ENCODE measurements at regions not wholly inside any gene's neighbourhood (a gene's known extent, or its start where the extent isn't known, plus 50 kb on each side); places are given as distances from the start of the nearest gene placed in this dataset.
"Not testable (repeated sequence)": the region's sequence is repeated elsewhere in the genome, so short reads cannot be mapped to it uniquely, and the experiment has no call there.

GRCh38 chr2:75324861-75325284 lies 125.6 kb upstream of the TACR1 start:
- no peak for DNase-seq (ENCODE audit: low read depth)

GRCh38 chr2:75324141-75324540 lies 124.8 kb upstream of the TACR1 start:
- no peak for DNase-seq (ENCODE audit: low read depth)

- DNase-seq (ENCODE audit: low read depth), result no peak
These were observed 122.2 kb upstream of the TACR1 start for GRCh38 chr2:75321599-75321922.

- peak; percentile 56 for DNase-seq (ENCODE audit: low read depth)
These were observed 121.7 kb upstream of the TACR1 start for GRCh38 chr2:75320898-75321598.

- DNase-seq (ENCODE audit: low read depth), result no peak
These were observed 120.6 kb upstream of the TACR1 start for GRCh38 chr2:75319951-75320350.

GRCh38 chr2:75317802-75318201 lies 118.5 kb upstream of the TACR1 start:
- no peak for DNase-seq (ENCODE audit: low read depth)

- no peak for DNase-seq (ENCODE audit: low read depth)
These were observed 118.0 kb upstream of the TACR1 start for GRCh38 chr2:75317316-75317715.

- DNase-seq (ENCODE audit: low read depth), result no peak
These were observed 116.1 kb upstream of the TACR1 start for GRCh38 chr2:75315436-75315835.

DNA sequence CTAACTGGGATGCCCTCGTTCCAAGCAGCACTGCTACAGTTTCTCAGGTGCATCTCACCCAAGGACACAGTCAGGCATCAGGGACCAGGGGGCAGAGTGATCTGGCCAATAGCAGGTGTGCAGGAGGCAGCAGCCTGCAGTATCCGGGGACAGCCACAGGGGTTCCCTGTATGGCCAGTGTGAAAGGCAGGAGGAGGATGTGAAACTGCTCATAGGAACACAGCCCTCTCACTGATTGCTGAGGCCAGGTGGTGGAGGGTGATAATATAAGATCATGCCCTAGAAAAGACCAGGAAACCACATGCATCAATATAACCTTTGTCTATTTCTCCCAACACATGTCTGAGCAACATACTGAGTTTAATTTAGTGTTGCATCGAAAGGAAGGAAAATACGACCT lies 112.7 kb upstream of the TACR1 start:
- DNase-seq (ENCODE audit: low read depth), result no peak

DNA sequence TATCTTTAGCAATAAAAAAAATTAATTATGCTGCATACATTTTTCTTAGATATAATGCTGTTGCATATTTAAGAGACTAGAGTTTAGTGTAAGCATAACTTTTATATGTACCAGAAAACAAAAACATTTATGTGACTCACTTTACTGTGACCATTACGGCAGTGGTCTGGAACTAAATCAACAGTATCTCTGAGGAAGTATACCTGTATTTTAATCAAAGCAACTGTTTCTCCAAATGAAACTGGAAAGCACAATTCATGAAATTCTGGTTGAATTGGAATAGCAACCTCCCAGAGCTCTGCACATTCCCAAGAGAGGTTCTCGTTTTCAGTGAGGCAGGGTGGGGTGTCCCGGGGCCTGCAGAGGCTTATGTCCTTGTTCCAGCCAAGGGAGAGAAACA lies 112.2 kb upstream of the TACR1 start:
- DNase-seq (ENCODE audit: low read depth), result no peak

DNA sequence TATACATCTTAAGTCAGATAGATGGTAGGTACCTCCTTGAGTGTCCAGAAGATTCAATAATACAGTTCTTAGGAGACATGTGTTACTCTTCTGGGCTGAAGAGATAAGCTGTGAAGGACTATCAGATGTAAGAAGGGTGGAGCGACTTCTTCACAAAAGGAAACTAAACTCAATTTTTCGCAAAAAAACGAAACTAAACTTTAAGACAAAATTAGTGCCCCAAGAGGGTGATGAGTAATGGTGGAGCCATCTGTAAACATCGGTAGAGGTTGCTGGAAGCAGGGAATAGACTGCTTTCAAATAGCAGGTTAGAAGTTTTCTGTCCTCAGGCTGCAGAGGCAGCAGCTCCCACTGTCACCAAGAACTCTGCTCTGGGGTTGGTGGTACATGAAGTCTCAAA lies 111.6 kb upstream of the TACR1 start:
- DNase-seq (ENCODE audit: low read depth), result no peak

- DNase-seq (ENCODE audit: low read depth), result peak; percentile 34
These were observed 110.5 kb upstream of the TACR1 start for GRCh38 chr2:75309596-75310463.

DNA sequence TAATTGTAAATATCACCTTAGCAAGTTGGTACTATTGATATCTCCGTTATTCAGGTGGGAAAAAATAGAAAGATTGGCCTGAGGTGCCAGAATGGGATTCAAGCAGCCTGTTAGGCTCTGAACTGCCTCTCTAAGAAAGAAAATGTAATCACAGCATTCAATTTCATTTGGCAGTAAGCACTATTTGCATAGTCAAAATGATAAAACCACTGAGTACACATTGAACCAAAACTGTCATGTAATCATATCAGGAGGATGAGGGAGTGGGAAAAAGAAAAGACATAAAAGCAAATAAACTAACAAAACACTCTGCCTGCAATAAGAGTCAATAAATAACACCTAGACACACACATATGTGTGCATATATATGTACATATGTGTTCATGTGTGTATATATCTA lies 103.9 kb upstream of the TACR1 start:
- DNase-seq (ENCODE audit: low read depth), result no peak

- DNase-seq (ENCODE audit: low read depth), result no peak
These were observed 95.0 kb upstream of the TACR1 start for GRCh38 chr2:75294362-75294761.

- DNase-seq (ENCODE audit: low read depth), result peak; percentile 28
These were observed 93.5 kb upstream of the TACR1 start for GRCh38 chr2:75292826-75293225.

DNA sequence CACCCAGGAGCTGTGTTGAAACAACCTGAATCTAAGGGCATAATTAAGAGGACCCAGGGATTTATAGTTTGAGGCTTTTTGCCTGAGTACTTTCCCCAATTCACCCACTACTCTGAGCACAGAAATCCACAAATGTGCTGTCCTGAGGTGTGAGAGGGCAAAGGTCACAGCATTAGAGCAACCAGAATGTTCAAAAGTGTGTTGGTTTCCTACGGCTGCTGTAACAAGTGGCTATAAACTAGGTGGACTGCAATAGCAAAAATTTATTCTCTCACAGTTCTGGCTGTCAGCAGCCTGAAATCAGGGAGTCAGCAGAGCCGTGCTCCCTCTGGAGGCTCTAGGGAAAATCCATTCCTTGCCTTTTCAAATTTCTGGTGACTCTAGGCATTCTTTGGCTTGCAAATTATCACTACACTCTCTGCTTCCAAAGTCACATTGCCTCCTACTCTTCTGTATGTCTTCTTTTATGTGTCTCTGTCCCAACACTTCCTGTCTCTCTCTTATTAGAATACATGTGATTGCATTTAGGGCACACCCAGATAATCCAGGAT lies 91.4 kb upstream of the TACR1 start:
- no peak for DNase-seq (ENCODE audit: low read depth)

GRCh38 chr2:75289771-75290170 lies 90.5 kb upstream of the TACR1 start:
- no peak for DNase-seq (ENCODE audit: low read depth)

DNA sequence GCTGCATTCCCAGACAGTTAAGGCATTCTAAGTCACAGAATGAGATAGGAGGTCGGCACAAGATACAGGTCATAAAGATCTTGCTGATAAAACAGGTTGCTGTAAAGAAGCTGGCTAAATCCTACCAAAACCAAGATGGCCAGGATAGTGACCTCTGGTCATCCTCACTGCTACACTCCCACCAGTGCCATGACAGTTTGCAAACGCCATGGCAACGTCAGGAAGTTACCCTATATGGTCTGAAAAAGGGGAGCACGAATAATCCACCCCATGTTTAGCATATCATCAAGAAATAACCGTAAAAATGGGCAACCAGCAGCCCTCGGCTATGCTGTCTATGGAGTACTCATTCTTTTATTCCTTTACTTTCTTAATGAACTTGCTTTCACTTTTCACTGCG lies 89.9 kb upstream of the TACR1 start:
- DNase-seq (ENCODE audit: low read depth), result not testable (repeated sequence)

DNA sequence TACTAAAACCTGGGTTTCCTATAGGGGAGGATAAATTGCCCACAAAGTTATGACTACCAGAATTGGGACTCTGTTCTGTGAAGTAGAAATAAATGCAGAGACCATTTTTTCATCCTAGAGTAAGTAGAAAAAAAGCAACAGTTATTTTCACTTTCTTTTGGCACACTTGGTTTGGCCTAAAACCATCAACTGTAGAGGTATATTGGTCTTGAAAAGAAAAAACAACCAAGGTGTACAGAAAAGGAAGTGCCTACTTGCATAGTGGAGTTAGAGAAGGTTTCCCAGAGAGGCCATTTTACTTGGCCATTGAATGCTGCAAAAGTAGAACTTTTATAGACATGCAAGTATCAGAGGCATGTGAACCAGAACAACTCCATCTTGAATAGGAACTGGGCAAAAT lies 89.4 kb upstream of the TACR1 start:
- no peak for DNase-seq (ENCODE audit: low read depth)

- DNase-seq (ENCODE audit: low read depth), result no peak
These were observed 88.5 kb upstream of the TACR1 start for GRCh38 chr2:75287624-75288316.

GRCh38 chr2:75284345-75284744 lies 85.0 kb upstream of the TACR1 start:
- DNase-seq (ENCODE audit: low read depth), result no peak

DNA sequence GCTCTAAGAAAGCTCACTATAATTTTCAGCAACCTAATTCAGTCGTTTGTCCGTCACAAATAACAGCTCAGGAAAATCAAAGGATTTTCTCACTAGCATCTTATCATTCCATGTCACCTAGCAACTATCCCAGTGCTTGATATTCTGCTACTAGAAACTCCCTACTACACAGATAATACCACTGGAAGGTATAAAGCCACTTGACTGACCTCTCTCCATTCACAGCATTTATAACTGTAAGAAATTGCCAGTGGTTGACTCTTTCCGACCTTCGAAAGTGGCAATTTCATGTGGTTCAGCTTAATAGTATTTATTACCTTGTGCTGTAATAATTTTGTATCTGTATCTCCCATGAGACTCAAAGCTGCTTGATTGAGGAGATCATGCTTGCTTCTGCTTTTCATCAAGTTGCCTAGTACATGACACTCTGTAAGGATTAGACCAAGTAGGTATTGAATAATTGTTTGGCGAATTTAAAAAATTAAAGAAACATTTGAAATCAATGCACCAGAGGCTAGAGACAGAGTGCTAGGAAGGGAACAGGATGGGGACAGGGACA lies 79.6 kb upstream of the TACR1 start:
- no peak for DNase-seq (ENCODE audit: low read depth)
